A204.1 (cell line): ENCODE measurements at regions not wholly inside any gene's neighbourhood (a gene's known extent, or its start where the extent isn't known, plus 50 kb on each side); places are given as distances from the start of the nearest gene placed in this dataset.

ENCODE experiments used
- FAIRE-seq: peaks from 2 replicates; lab custom pipeline; 2012; peaks lifted over from hg19 to GRCh38; lab: Jason Lieb, UNC

GRCh38 chr11:112863305-112863704 is 97.9 kb upstream of the NCAM1 start:
- no peak for FAIRE-seq

DNA sequence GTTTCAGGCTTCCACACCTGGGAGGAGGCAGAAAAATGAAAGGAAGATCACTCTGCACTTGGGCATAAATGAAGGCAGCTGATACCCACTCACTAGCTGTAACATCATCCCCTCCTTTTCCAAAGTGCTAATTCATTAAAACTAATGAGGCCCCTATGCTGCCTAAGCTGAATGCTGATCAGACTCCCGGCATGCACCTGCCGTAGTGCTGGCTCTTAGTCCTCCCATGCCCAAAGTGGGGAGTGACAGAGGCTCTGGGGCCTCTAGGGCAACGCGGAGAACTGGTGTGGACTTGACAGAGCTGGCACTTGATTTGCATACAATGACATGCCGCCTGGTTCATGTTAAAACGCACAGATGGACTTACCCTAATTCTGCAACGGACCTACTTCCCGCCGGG is 96.5 kb upstream of the NCAM1 start:
- FAIRE-seq = no peak

GRCh38 chr11:112871909-112872500 is 89.2 kb upstream of the NCAM1 start:
- no peak for FAIRE-seq

DNA sequence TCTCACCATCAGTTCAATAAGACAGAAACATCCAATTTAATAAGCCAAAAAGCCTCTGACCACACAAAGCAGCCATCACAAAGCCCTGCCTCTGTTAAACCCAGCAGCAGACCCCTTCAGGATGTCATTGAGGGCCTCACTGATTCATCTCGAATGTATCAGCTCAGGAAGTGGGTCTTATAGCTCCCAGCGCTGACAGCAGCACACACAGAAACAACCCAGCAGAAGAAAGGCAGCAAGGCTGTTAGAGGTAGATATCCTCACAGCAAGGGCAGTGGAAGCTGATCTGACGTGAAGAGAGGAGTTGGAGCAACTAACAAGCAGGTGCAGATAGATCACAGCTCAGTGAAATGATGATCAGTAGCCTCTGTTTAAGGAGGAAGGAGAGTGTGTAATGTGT is 86.2 kb upstream of the NCAM1 start:
- FAIRE-seq = no peak

DNA sequence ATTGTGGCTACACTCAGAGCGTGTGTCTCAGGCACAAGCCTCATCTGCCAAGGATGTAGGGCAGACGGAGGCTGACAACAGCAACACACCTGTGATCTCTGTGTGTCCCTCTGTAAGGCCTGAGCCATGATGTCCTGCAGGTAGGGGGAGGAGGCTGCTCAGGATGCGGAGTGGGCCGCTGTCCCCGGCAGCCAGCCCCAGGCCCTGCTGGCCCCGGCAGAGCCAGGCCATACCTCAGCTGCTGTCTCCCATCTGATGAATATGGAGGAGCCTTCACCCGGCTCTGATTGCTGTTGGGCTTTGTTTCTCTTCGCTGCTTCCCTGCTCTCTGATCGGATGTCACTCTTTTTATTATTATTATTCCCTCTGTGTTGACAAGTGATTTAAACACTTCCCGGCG is 83.6 kb upstream of the NCAM1 start:
- no peak for FAIRE-seq

DNA sequence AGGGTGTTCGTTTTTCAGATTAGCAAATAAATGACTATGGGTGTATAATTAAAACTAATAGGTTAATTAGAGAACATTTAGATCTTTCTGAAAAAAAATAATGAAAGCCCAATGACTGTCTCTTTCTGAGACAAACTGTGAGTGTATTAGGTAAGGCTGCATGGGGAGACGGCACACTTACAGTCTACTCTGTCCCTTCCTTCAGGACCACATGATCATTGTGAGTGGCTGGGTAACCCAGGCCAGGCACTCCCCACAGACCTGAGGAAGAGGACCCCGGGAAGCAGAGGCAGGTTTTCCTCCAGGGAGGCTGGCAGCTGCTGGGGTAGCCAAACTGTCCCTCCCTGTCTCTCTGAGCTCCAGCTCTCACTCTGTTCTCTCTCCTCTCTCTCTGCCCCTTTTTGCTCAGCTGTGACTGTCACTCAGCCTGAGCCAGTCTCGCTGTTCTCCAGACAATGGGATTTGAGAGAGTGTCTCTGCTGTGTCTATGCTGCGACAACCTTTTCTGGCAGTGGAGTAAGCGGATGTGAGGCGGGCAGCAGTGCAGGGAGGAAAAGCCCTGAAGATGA is 83.1 kb upstream of the NCAM1 start:
- no peak for FAIRE-seq

- no peak for FAIRE-seq
These were observed 80.7 kb upstream of the NCAM1 start for GRCh38 chr11:112880495-112880894.

DNA sequence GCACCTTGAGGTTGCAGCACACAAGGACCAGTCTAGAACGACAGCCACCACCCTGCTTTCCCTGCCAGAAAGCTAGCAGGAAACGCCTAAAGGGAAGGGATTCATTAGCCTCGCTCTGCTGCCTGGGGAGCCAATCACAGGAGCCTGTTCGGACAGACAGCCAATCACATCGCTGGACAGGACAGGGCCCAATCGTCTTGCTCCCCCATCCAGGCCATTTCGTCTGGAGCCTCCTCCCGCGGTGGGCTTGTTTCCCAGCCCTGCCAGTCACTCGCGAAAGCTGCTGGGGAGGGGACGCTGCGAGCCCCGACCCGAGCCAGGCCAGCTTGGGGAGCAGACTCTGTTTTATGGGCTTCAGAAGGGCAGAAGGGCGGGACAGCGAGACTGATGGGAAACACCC is 79.8 kb upstream of the NCAM1 start:
- FAIRE-seq = no peak

DNA sequence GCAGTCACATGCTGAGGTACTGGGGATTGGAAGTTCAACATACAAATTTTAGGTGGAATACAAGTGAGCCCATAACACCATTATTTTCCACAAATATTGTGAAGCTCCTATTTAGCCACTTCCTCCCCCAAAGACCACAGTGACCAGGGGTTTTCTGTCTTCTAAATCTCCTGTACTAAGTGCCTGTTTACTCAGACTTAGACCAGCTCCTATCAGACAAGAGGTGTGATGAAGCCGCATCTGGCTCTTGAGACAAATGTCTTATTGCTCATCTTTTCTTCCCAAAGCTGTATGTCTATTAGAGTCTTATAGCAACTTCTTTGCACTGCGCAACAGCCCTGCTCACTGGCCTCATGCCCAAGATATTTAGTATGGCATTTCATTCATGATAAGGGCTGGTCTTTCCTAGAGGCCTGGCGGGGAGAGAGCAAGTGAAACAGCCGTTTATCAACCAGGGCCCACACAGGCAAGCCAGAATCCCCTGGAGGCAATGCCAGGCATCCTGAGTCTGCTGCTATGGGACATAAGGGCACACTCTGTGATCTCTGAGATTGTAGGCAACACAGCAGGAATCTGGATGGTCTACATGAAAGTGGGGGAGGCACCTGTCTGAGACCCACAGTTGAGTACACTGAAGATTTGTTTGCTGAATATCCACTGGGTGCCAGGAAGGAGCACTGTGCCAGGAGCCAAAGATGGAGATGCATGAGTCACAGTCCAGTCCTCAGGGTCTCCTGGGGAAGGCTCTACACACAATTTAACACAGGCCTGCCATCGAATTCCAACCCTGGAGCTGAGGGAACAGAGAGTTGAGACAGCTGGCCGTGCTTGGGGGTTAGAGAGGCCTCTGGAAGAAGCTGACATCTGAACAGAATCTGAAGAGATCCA is 78.5 kb upstream of the NCAM1 start:
- no peak for FAIRE-seq

DNA sequence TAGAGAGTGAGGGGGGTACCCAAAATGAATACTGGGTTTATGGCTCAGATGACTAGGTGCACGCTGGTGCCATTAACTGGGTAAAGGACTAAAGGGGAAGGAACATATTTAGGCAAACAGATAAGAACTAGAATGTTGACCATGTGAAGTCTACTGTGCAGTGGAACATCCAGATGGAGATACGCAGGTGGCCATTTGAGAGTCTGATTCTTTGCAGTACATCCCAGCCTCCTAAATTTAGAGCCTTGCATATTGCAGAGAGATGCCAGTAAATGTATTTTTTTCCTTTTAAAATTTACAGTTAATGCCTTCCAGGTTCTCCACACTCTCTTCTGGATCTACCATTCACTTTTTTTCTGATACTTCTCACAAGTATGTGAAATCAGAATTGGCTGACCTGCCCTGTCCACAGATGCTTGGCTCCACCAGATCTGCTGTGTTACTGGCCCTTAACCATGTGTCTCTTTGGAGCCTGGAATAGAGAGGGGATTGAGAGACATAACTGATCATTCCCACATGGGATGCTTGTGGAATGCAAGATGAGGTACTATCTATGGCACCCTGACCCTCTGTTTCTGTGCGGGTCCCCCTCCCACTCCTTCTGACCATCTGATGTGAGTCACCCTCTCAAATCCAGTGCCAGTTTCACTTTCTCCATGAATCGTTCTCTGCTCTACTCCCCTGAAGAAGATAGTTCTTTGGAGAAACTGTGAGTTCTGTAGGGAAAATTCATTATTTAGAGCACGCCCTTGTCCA is 77.0 kb upstream of the NCAM1 start:
- FAIRE-seq = no peak

DNA sequence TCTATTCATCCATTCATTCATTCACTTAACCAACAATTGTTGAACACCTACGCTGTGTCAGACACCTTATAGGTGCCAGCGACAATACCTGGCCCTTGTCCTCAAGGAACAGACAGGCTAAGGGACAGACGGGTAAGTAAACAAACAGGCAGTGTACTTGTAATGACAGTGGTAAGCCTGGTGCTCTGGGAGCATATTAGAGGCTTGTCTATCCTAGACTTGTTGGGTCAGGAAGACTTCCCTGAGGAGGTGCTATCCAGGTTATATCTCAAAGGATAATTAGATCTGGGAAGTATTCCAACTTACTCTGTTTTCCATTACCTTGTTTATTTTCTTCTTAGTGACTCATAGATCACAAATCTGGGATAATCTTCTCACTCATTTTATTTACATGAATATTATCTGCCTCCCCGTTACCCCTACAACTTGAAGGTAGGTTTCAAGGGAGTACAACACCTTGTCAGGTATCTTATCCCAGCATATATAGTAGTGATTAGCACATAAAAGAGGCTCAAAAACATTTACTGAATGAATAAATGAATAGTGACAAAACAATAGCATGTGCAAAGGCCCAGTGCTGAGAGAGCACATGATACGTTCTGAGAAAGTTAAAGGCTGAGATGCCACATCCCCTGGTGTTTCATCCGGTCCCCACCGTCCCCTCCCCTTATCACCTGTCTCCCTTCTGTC is 75.3 kb upstream of the NCAM1 start:
- FAIRE-seq = no peak

GRCh38 chr11:112886434-112887370 is 74.5 kb upstream of the NCAM1 start:
- FAIRE-seq = no peak

DNA sequence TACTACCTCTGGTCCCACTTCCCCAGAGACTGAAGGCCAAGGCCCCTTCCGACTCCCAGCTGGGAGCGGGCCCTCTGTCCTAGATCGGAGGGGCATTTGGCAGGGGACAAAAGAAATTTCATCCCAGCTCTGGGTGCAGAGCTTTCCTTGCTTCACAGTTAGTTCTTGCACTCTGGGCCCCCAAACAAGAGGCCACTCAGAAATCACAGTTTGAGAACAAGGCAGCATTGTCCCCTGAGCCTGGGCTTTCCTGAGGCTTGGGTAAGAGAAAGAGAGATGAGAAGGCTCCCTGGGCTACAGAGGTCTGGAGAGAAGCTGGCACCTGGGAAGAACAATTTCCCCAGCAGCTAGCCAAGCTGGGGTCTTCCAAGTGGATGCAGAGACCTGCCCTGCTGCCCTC is 71.8 kb upstream of the NCAM1 start:
- no peak for FAIRE-seq

- no peak for FAIRE-seq
These were observed 61.8 kb upstream of the NCAM1 start for GRCh38 chr11:112899235-112900006.

DNA sequence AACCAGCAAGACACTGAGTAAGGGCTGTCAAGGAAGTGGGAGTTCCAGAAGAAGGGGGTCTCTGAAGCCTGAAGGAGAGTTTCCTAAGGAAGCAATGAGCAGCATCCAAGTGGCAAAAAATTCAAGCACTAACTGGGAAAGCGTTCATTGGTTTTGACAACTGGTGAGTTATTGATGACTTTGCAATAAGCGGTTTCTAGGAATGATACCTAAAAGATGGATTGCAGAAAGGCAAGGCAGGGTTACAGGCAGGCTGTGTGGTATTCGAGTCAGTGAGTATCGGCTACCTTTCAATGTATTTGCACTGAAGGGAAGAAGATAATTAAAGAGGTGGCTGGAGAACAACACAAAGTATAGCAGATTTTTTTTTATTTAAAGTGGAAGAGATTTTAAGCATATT is 59.3 kb upstream of the NCAM1 start:
- FAIRE-seq = no peak

- no peak for FAIRE-seq
These were observed 58.7 kb upstream of the NCAM1 start for GRCh38 chr11:112902361-112903011.

DNA sequence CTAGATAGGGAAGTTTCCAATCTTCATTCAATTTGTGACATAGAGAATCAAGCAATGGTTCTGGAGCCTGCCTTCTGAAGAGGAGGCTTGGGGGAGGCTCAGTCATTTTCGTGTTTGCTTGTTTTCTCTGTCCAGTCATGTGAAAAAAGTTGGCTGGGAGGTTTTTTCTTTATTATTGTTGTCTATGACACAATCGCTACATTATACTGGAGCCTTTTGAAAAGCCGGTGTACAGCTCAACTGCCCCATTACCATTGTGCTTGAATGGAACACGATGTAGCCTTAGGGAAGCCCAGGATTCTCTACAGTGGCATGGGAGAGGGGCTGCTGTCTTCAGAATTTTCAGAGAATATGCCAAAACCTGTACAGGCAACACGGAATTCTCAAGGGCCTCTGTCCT is 57.9 kb upstream of the NCAM1 start:
- FAIRE-seq = no peak

DNA sequence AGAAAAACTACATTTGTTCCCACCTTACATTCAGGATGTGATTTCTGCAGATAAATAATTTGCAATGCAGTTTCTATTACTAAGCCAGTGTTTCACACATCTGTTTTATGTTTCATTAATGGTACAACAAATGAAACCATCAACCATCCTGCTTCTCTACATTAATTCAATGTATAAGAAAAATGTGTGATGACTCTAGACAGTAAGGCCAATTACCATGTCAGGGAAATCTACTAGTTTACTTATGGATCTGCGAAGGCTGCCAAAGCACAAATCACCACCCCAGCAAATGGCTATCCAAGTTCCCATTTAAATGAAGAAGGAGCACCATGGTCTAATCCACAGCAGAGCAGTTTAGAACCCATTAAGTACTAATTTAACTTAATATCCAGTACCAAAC is 50.1 kb upstream of the NCAM1 start:
- no peak for FAIRE-seq
